ENCODE measurements at regions not wholly inside any gene's neighbourhood (a gene's known extent, or its start where the extent isn't known, plus 50 kb on each side); places are given as distances from the start of the nearest gene placed in this dataset.
"Not testable (repeated sequence)": the region's sequence is repeated elsewhere in the genome, so short reads cannot be mapped to it uniquely, and the experiment has no call there.

DNA sequence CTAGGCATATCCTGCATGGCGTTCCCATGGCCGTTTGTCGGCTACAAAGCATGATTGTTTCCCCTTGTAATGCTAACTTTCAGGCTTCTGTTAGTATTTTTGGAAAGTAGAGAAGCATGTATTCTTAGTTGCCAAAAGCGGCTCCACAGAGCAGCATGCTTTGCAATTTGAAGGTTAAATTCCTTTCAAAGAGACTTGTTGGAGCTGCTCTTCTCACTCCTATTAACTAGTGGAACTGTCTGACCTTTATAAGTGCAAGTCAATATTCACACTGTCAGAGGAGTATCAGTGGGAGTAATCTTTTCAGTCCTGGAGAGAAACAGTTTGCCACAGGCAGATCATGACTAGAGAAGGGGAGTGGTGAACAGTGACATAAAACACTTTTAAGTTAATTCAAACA lies 656.1 kb upstream of the NOVA1 start:
- DNase-seq: no peak

DNA sequence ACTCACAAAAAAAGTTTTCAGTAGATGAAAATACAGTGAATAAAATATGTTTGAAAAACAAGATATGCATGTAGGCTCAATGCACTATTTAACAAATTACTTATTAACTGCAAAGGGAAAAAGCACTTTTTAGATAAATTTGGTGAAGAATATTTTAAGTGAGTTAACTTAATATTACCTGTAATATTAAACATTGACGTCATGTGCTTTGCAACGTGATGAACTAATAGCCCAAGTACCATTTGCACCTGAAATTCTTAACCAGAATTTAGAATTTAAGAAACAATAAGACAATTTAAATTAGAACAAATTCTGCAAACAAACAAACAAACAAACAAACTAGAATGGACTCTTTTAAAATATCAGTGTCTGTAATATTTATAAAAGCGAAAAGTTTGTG lies 659.0 kb upstream of the NOVA1 start:
- no peak for DNase-seq

DNA sequence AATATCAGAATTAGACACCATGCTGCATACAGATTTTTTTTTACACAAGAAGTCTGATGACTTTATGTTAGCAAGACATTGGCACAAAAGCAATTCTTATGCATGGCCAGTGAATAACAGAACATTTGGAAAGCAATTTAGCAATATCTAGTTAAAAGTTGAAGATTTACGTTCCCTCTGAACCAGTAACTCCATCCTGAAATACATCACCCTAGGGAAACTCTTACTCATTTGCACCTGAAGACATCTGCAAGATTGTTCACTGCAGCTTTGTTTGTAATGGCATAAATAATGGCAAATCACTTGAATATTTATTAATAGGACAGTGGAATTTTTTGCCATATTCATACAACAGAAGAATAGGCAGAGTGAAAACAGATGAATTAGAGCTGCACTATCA lies 670.0 kb upstream of the NOVA1 start:
- DNase-seq: no peak

DNA sequence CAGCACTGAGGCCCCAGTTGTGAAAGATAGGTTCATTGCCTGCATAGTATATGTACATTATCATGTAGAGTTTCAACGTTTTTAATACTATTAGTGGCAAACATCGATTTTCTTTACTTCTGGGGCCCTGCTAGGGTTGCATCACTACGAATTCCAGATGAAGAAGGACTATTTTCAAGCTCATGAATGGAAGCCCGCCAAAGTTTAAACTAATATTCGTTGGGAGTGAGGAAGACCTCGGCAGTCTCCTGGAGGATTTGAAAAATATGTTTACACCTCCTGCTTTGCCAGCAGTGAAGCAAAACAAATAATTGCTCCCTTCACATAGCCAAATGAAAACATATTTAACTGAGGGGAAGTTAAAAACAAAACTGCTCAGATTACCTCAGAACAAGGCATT lies 672.9 kb upstream of the NOVA1 start:
- DNase-seq: no peak

DNA sequence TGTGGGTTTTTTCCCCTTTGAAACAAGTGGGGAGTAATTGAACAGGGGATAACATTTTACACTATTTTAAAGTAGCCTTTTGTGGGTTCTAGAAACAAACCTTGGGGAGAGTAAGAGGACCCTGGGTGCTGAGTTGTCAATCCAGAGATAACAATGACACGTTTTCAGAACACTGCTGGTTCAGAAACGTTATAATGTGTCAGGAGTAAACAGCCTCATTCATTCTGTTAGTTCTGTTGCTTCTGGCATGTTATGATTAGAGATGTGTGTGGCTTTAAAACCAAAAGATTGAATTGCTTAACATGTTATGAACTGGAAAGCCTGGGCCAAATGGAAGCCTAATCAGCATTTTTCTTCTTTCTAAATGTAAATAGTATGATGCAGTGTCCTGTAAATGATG lies 680.5 kb upstream of the NOVA1 start:
- DNase-seq: no peak

DNA sequence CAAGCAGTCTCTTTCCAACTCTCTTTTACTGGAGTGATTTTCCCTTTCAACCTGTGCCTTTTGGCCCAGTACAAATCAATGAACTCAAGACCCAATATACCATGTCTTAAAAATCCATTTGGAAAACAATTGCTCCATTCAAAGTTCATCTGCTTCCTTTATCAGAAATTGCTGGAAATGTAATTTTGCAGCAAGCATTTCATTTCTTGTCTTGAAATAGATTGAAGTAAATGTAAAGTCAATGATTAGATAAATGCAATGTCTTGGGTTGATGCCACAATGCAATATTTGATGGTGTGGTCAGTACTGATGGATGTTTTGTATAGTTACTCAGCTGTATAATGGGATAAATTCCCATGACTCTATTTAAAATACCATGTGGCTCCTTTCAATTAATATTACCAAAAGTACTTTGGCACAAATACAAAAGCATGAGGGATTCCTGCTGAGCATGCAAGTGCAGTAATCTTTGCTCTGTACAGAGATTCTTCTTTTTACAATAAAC lies 707.7 kb upstream of the NOVA1 start:
- no peak for DNase-seq

DNA sequence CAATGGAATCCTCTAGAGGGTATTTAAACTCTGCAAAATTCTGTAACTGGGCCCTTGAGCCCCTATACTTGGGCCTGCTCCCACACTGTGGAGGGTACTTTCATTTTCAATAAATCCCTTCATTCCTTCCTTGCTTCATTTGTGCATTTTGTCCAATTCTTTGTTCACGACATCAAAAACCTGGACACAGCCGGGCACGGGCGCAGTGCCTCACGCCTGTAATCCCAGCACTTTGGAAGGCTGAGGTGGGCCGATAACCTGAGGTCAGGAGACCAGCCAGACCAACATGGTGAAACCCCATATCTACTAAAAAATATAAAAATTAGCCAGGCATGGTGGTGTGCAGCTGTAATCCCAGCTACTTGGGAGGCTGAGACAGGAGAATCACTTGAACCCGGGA lies 714.9 kb upstream of the NOVA1 start:
- DNase-seq: not testable (repeated sequence)

DNA sequence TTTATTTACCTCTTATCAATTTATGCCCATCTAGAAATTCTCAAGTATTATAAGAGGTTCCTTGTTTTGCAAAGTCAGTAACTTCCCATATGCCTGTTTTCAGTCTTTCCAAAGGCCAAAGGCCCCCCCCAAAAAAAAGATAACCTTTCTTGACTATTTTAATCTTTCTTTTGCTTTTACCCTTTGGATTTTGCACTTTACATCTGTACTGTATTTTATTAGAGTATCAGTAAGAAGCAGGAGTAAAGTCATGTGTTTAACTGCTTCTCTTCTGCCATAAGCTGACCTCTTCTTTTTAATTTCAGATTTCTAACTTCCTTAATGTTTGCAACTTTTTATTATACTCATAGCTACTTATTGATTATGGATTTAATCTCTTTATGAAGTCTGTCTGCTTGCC lies 716.4 kb upstream of the NOVA1 start:
- DNase-seq: no peak

DNA sequence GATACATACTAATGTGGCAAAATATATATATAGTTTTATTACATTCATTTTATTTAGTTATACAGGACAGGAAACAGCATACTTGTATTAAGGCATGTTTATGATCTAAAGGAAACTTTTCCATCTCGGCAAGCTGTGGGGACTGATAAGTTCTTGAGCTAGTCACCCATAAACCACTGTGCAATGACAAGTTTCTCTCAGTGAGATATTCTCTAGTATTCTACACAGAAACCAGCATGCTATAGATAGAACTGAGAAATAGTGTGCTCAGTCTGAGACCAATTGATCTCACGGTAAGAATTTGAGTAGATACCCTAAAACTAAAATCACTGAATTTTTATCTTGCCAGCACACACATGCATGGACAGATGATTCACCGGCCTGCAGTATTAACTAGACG lies 717.6 kb upstream of the NOVA1 start:
- DNase-seq: no peak

DNA sequence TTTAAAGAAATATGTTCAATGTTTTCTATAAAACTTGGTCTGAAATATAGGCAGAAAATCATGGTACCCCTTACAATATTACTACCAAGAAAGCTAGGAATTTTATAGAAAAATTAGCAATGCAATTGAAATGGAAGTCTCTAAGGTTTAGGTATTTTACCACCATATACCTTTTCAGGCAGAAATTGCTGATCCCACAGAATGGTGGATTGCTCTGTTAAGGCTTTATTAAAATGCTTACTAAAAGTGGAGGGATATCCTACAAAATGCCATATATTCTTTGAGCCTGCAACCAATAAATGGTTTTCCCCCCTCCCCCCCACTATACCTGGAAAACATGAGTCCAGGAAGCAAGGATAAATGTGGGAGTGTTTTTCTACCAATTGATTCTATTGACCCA lies 718.1 kb upstream of the NOVA1 start:
- no peak for DNase-seq

DNA sequence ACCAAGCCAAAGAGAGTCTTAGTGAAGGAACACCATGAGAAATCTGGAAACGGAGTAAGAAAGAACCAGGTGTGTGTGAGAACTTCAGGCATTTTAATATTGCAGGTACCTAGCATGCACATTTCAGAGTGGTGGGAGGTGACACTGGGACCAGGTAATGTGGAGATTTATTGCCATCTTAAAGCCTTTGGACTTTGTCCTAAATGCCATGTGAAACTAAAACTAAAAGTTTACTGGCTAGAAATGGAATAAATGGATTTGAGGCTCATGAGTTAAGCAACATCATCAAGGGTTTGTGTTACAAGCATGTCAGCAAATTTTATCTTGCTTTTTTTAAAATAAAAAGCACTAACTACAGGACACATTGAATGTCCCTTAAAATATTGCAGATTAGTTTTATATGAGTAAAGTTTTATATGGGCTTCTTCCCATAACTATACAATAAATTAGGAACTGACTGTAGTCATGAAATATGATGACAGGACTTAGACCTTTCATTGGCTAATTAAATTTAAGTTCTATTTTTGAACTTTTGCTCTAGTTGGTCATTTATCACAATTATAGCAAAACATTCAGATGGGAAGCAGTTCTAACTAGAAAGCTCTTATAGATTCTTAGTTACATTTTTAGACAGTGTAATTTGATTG lies 721.1 kb upstream of the NOVA1 start:
- no peak for DNase-seq

DNA sequence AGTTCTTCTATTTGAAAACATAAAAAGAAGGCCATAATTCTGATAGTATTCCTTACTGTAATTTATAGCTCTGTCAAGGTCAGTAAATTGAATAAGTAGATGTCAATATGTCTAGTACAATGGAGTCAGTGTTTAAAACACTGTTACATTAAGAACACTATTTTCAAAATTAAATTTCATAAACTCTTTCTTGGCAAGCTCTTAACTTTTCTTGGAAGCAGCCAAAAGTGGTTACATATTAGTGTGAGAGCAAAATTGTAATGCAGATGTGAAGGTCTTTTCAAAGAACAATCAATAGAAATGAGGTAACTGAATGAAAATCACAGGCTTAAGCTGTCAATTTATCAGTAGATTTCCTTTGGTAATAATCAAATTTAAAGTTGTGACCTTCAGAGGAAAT lies 722.4 kb upstream of the NOVA1 start:
- no peak for DNase-seq

DNA sequence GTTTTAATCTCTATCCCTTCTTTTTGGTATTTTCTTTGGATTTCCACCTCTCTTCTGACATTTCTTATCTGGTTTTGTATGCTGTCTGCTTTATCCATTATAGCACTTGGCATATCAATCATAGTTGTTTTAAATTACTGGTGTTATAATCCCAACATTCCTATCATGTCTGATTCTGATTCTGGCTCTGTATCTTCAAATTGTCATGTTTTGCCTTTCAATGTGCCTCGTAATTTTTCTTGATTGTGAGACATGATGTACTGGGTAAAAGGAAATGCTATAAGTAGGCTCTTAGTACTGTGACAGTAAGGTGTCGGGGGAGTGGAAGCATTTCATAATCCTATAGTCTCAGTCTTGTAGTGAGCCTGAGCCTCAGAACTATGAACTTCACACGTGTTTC lies 729.3 kb upstream of the NOVA1 start:
- DNase-seq: no peak

DNA sequence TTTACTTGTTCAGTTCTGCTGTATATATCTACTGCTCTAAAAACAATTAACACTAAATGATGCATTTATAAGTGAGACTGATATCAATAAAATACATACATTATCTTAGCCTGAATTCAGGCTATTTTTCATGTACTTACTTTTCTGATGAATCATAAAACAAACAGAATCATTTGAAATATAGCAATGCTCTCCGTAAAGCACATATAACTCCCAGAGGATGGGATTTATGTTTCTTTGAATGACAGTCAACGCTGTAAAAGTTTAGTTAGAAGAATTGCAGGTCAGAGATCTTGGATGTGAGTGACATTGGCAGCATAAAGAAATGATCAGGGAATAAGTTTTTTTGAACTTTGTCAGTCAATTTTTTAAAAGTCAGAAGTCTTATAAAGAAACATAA lies 740.2 kb upstream of the NOVA1 start:
- no peak for DNase-seq

DNA sequence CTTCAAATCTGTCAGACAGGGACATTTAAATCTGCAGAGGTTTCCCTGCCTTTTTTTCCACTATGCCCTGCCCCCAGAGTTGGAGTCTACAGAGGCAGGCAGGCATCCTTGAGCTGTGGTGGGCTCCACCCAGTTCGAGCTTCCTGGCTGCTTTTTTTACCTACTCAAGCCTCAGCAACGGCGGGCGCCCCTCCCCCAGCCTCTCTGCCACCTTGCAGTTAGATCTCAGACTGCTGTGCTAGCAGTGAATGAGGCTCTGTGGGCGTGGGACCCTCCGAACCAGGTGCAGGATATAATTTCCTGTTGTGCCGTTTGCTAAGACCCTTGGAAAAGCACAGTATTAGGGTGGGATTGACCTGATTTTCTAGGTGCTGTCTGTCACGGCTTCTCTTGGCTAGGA lies 765.2 kb upstream of the NOVA1 start:
- DNase-seq: not testable (repeated sequence)

DNA sequence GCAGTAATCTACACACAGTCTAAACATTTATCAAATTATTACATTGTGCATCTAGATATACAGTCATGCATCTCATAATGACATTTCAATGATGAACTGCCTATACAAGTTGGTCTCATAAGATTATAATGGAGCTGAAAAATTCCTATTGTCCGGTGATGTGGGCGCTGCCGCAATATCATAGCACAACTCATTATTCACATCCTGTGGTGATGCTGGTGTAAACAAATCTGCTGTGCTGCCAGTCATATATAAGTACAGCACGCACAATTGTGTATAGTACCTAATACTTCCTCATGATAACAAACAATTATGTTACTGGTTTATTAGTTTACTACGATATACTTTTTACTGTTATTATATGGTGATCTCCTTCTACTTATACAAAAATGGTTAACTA lies 768.8 kb upstream of the NOVA1 start:
- no peak for DNase-seq

DNA sequence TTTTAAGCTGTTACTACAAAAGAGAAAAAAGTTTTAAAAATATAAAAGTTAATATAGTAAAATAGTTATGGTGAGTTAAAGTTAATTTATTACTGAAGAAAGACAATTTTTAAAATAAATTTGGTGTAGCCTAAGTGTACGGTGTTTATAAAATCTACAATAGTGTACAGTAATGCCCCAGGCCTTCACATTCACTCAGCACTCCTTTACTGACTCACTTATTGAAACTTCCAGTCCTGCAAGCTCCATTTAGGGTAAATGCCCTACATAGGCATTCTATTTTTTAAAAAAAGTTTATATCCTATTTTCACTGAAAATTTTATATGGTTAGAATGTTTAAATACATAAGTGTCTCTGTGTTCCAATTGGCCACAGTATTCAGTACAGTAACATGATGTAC lies 769.5 kb upstream of the NOVA1 start:
- no peak for DNase-seq

DNA sequence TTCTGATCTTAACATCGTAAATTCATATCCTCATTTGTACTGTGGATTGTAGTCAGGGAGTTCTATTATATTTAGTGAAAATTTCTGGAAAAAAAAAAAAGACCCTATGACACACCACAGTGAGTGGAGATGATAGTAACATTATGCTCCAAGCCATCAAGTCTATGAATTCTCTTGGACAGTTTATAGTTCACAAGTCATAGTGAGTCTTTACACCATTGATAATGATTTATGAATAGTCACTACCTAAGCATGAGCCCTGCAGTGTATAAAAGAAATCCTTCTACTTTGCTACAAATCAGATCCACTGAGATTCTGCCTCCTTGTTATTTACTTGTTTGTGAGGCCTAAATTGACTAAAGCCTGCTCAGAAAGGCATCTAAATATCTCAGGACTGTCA lies 772.2 kb upstream of the NOVA1 start:
- DNase-seq: no peak

DNA sequence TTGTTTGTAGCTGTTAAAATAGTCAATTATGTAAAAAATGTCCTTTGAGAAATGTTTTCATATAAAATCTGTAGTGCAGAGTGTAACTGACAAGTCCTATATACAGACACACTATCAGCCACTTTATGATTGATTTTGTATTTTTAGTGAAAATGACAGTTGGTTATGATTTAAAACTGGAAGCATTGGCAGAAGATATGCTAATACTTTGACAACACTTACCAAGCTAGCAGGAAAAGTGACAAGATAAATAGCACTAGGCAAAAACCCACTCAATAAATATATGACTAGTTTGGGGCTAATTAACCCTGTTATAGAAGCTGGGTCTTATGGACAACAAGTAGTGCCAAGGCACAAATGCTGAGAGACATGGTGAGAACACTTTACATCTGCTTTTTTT lies 772.9 kb upstream of the NOVA1 start:
- DNase-seq: no peak

DNA sequence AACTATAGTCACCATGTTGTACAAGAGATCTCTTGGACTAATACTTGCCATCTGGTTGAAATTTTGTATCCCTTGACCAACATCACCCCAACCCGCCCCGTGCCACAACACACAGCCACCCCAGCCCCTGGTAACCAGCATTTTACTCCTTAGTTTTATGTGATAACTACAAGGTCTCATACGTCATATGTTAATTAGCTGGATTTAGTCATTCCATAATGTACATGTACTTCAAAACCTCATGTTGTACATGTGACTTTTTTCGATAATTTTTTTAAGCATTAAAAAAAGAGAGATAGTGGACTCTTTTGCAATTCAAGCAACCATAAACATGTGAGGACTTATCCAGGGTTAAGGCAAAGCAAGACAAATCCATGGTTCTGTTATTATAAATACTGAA lies 773.4 kb upstream of the NOVA1 start:
- DNase-seq: no peak

DNA sequence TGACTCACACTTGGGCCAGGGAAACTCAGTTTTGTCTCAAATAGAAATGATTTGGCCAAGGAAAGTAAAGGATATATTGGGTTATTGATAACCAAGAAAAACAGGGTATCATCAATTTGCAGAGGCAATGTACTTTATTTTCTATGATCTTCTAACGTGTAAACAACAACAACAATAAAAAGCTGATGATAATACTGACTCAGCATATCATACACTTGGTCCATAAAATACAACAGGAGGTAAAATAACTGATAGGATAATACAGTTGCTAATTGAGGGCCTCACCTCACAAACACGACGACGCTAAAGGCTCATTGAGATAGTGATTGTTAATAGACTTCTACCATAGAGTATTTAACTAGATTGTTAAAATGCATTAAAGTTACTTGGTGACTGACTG lies 774.0 kb upstream of the NOVA1 start:
- DNase-seq: no peak

DNA sequence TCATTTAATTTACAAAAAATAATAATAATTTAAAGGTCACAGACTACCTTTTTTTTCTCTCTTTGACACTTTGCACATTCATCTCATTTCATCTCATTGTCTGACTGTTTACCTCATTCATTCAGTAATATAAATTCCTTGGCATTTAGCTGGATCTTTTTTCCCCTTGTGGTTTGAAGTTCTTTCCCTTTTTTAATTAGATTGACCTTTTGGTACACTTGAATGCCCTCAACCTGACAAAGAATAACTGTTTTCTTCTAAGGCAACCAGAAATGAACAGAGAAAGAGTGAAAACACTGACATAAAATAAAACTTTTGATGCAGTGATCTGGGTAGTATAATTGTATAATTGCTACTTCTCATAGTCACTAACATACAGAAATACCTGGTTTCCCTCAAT lies 774.9 kb upstream of the NOVA1 start:
- no peak for DNase-seq

DNA sequence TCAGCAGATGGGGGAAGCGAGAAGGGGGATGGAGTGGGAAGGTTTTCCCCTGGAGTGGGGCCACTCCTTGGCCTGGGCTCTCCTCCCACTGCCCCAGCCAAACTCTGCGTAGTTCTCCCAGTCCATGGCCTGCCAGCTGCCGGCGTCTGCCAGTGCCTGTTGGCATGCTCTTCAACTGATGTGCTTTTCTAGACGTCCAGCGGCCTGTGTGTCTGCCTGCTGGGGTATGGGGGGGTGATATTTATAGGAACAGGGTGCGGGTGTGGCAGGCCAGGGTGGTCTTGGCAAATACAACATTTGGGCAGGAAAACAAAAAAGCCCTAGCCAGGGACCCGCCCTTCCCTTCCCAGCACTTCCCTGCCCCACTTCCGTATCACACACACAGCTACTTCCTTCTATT lies 786.3 kb upstream of the NOVA1 start:
- DNase-seq: no peak

DNA sequence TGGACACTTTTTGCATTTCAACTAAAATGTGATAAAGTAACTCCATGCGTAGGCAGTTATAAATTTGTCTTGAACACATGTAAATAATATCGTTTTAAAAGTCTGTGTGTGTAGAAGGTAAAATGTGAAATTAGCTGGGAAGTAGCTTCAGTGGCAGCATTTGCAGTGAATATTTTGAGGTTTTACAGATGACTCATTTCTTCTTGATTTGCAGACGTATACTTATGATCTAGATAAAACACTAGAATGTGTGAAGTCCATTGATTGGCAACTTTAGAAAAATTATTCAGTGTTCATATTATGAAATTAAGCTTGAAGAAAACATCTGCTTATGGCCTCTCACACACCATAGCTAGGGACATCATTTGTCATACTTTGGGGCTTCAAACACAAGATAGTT lies 788.6 kb upstream of the NOVA1 start:
- DNase-seq: peak; percentile 42

DNA sequence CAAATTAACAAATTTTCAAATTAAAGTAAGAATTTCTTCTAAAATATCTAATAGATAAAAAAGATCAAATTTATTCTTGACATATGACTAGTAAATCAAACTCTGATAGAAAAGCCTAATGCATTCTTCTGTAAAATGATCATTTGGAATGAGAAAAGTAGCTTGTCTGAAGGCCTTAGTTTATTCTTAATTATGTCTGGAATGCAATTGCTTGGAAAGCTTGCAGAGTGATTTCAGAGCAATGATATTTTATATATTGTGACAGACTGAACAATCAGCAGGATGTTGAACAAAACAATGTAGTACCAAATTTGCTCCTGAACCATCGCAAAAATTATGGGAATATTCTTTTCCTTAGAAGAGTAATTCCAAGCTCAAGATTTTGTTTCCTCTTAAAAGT lies 789.6 kb upstream of the NOVA1 start:
- DNase-seq: peak; percentile 67

All from fibroblast of skin of abdomen (primary cell).